WTC11 (cell line): ENCODE measurements at regions not wholly inside any gene's neighbourhood (a gene's known extent, or its start where the extent isn't known, plus 50 kb on each side); places are given as distances from the start of the nearest gene placed in this dataset.

Experiments
- ATAC-seq: fragments of 200-7000 bp; cut with Tn5 transposase; 2 replicates; pipeline ENCODE4 v1.10.0; 2021; ENCODE audit warnings: mild to moderate bottlenecking, moderate library complexity
- CTCF ChIA-PET: fragments of 300-600 bp; sonication (Branson Sonifier 250); formaldehyde crosslinking; loops from one replicate; lab custom pipeline; 2021; ENCODE audit warnings: antibody characterized with exemption; lab: Charles Lee
- POLR2A ChIA-PET: fragments of 350-600 bp; sonication (Branson Sonifier 250); formaldehyde crosslinking; loops from one replicate; lab custom pipeline; 2021; ENCODE audit warnings: antibody characterized with exemption; lab: Charles Lee
- DNase-seq: peaks from one replicate; pipeline ENCODE4 v3.0.0; 2021; ENCODE audit warnings: low spot score
- H3K27ac Mint-ChIP-seq: 2 replicates; pipeline ENCODE4 v1.8.0; 2021; ENCODE audit warnings: mixed read lengths
- H3K27me3 Mint-ChIP-seq: 2 replicates; pipeline ENCODE4 v1.8.0; 2021; ENCODE audit warnings: low read depth, mild to moderate bottlenecking, moderate library complexity, mixed read lengths
- H3K36me3 Mint-ChIP-seq: 2 replicates; pipeline ENCODE4 v1.8.0; 2021; ENCODE audit warnings: mixed read lengths
- H3K4me1 Mint-ChIP-seq: 2 replicates; pipeline ENCODE4 v1.8.0; 2022; ENCODE audit warnings: mixed read lengths
- H3K4me3 Mint-ChIP-seq: 2 replicates; pipeline ENCODE4 v1.8.0; 2021; ENCODE audit warnings: mild to moderate bottlenecking, moderate library complexity, mixed read lengths
- H3K9me3 Mint-ChIP-seq: 2 replicates; pipeline ENCODE4 v1.8.0; 2021; ENCODE audit warnings: mixed read lengths
- AR ChIP-seq: fragments of 250-450 bp; sonication (Bioruptor Pico); IDR thresholded peaks from 2 replicates; pipeline ENCODE4 v1.9.0; 2021; ENCODE audit warnings: mild to moderate bottlenecking
- ELF4 ChIP-seq: sonication (generic); formaldehyde crosslinking; IDR thresholded peaks from 2 replicates; pipeline ENCODE4 v1.8.1; 2022; ENCODE audit warnings: low read depth, mild to moderate bottlenecking, moderate library complexity, missing genetic modification reagents
- EMX1 ChIP-seq: fragments of 250-450 bp; sonication (Bioruptor Pico); IDR thresholded peaks from 2 replicates; pipeline ENCODE4 v1.8.0; 2021; ENCODE audit warnings: mild to moderate bottlenecking
- FOXK1 ChIP-seq: sonication (generic); formaldehyde crosslinking; IDR thresholded peaks from 2 replicates; pipeline ENCODE4 v1.8.0; 2022; ENCODE audit warnings: mild to moderate bottlenecking, moderate library complexity, missing genetic modification reagents
- FOXP1 ChIP-seq: sonication (generic); formaldehyde crosslinking; IDR thresholded peaks from 2 replicates; pipeline ENCODE4 v1.8.0; 2022; ENCODE audit warnings: missing genetic modification reagents, mild to moderate bottlenecking, moderate library complexity, borderline replicate concordance
- GABPB1 ChIP-seq: sonication (generic); formaldehyde crosslinking; IDR thresholded peaks from 2 replicates; pipeline ENCODE4 v1.8.1; 2023; ENCODE audit warnings: mild to moderate bottlenecking, missing genetic modification reagents
- GRHL2 ChIP-seq: fragments of 250-450 bp; sonication (Bioruptor Pico); IDR thresholded peaks from 2 replicates; pipeline ENCODE4 v1.8.0; 2022; ENCODE audit warnings: mild to moderate bottlenecking, moderate library complexity; ENCODE audit not compliant: insufficient replicate concordance, severe bottlenecking
- GTF2I ChIP-seq: fragments of 250-450 bp; sonication (Bioruptor Pico); conservative IDR thresholded peaks from 2 replicates; pipeline ENCODE4 v1.4.0; 2021; ENCODE audit warnings: mild to moderate bottlenecking
- RELA ChIP-seq: sonication (generic); formaldehyde crosslinking; IDR thresholded peaks from 2 replicates; pipeline ENCODE4 v1.8.1; 2022; ENCODE audit warnings: missing genetic modification reagents, mild to moderate bottlenecking, borderline replicate concordance
- SMAD4 ChIP-seq: sonication (generic); formaldehyde crosslinking; IDR thresholded peaks from 2 replicates; pipeline ENCODE4 v1.8.0; 2022; ENCODE audit warnings: mild to moderate bottlenecking, missing genetic modification reagents
- SP1 ChIP-seq: sonication (generic); formaldehyde crosslinking; conservative IDR thresholded peaks from 2 replicates; pipeline ENCODE4 v1.8.1; 2022; ENCODE audit warnings: missing genetic modification reagents
- ZBTB21 ChIP-seq: sonication (generic); formaldehyde crosslinking; IDR thresholded peaks from 2 replicates; pipeline ENCODE4 v1.8.1; 2023; ENCODE audit warnings: mild to moderate bottlenecking, missing genetic modification reagents, borderline replicate concordance
- ZNF396 ChIP-seq: fragments of 250-450 bp; sonication (Bioruptor Pico); IDR thresholded peaks from 2 replicates; pipeline ENCODE4 v1.8.0; 2021; ENCODE audit warnings: mild to moderate bottlenecking, moderate library complexity, borderline replicate concordance
- ZNF423 ChIP-seq: fragments of 250-450 bp; sonication (Bioruptor Pico); IDR thresholded peaks from 2 replicates; pipeline ENCODE4 v2.1.2; 2022; ENCODE audit warnings: mild to moderate bottlenecking, moderate library complexity
- TF ChIP-seq, protein P1 (sequence below): sonication (generic); formaldehyde crosslinking; IDR thresholded peaks from 2 replicates; pipeline ENCODE4 v1.8.0; 2022; ENCODE audit warnings: mild to moderate bottlenecking, missing genetic modification reagents
- TF ChIP-seq, protein P2 (sequence below): fragments of 250-450 bp; sonication (Bioruptor Pico); IDR thresholded peaks from 2 replicates; pipeline ENCODE4 v1.9.0; 2021; ENCODE audit warnings: moderate library complexity, mild to moderate bottlenecking, inconsistent platforms, borderline replicate concordance
- TF ChIP-seq, protein P3 (sequence below): sonication (generic); formaldehyde crosslinking; IDR thresholded peaks from 2 replicates; pipeline ENCODE4 v1.8.0; 2022; ENCODE audit warnings: mild to moderate bottlenecking, missing genetic modification reagents
- TF ChIP-seq, protein P4 (sequence below): sonication (generic); formaldehyde crosslinking; IDR thresholded peaks from 2 replicates; pipeline ENCODE4 v1.8.0; 2022; ENCODE audit warnings: mild to moderate bottlenecking, missing genetic modification reagents
- TF ChIP-seq, protein P5 (sequence below): sonication (generic); formaldehyde crosslinking; IDR thresholded peaks from 2 replicates; pipeline ENCODE4 v1.8.1; 2023; ENCODE audit warnings: mild to moderate bottlenecking, missing genetic modification reagents

GRCh38 chr3:103089758-103090157 is 654.9 kb downstream of the ZPLD1 start (continued):
- TF ChIP-seq, protein P1, sequence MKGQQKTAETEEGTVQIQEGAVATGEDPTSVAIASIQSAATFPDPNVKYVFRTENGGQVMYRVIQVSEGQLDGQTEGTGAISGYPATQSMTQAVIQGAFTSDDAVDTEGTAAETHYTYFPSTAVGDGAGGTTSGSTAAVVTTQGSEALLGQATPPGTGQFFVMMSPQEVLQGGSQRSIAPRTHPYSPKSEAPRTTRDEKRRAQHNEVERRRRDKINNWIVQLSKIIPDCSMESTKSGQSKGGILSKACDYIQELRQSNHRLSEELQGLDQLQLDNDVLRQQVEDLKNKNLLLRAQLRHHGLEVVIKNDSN (CRISPR knock-in tag): no peak
- TF ChIP-seq, protein P2, sequence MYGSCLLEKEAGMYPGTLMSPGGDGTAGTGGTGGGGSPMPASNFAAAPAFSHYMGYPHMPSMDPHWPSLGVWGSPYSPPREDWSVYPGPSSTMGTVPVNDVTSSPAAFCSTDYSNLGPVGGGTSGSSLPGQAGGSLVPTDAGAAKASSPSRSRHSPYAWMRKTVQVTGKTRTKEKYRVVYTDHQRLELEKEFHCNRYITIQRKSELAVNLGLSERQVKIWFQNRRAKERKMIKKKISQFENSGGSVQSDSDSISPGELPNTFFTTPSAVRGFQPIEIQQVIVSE (CRISPR knock-in tag): no peak
- TF ChIP-seq SMAD4 (CRISPR knock-in tag): no peak

DNA sequence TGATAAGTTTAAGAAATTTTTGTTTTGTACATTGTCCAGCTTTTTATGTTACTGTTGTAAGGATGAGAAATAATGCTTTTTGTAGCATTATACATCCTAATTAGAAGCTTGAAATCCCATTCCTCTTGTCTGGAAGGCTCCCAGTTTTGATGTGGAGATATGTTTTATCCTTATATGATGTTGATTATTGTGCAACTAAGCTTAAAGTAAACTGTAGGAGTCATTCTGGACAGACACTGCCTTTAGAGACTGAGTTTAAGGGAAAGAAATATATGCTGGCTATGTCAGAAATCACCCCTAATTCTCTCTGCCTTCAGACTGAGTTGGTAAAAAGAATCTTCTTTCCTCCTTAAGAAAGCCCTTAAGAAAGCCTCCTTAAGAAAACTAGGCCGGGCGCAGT is 670.4 kb downstream of the ZPLD1 start:
- Mint-ChIP-seq H3K4me1 (no peaks in the 10 kb centered on the region), H3K36me3 (no peaks in the 10 kb centered on the region), H3K9me3 (no peaks in the 10 kb centered on the region), H3K27ac (no peak overlapping the region), H3K4me3 (no peak overlapping the region), H3K27me3 (no peaks in the 10 kb centered on the region)
- ATAC-seq (no peak), DNase-seq (no peak)
- CTCF ChIA-PET: no interaction called here
- POLR2A ChIA-PET: no interaction called here
- TF ChIP-seq ELF4 (CRISPR knock-in tag) (no peak), ZBTB21 (CRISPR knock-in tag) (no peak), GRHL2 (CRISPR knock-in tag) (no peak), FOXP1 (CRISPR knock-in tag) (no peak), FOXK1 (no peak), SMAD4 (CRISPR knock-in tag) (no peak), RELA (CRISPR knock-in tag) (no peak), ZNF396 (no peak), GABPB1 (CRISPR knock-in tag) (no peak), GTF2I (CRISPR knock-in tag) (no peak), EMX1 (CRISPR knock-in tag) (no peak), AR (CRISPR knock-in tag) (no peak)
- TF ChIP-seq, protein P3, sequence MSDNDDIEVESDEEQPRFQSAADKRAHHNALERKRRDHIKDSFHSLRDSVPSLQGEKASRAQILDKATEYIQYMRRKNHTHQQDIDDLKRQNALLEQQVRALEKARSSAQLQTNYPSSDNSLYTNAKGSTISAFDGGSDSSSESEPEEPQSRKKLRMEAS (CRISPR knock-in tag): no peak
- TF ChIP-seq, protein P4, sequence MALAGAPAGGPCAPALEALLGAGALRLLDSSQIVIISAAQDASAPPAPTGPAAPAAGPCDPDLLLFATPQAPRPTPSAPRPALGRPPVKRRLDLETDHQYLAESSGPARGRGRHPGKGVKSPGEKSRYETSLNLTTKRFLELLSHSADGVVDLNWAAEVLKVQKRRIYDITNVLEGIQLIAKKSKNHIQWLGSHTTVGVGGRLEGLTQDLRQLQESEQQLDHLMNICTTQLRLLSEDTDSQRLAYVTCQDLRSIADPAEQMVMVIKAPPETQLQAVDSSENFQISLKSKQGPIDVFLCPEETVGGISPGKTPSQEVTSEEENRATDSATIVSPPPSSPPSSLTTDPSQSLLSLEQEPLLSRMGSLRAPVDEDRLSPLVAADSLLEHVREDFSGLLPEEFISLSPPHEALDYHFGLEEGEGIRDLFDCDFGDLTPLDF (CRISPR knock-in tag): no peak
- TF ChIP-seq, protein P5, sequence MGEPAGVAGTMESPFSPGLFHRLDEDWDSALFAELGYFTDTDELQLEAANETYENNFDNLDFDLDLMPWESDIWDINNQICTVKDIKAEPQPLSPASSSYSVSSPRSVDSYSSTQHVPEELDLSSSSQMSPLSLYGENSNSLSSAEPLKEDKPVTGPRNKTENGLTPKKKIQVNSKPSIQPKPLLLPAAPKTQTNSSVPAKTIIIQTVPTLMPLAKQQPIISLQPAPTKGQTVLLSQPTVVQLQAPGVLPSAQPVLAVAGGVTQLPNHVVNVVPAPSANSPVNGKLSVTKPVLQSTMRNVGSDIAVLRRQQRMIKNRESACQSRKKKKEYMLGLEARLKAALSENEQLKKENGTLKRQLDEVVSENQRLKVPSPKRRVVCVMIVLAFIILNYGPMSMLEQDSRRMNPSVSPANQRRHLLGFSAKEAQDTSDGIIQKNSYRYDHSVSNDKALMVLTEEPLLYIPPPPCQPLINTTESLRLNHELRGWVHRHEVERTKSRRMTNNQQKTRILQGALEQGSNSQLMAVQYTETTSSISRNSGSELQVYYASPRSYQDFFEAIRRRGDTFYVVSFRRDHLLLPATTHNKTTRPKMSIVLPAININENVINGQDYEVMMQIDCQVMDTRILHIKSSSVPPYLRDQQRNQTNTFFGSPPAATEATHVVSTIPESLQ (CRISPR knock-in tag): no peak

GRCh38 chr3:103112273-103112672 is 677.5 kb downstream of the ZPLD1 start:
- no peak for DNase-seq
- CTCF ChIA-PET: no interaction called here
- Mint-ChIP-seq H3K27ac (no peak overlapping the region), H3K4me3 (no peak overlapping the region), H3K9me3 (peaks cover 6% of the 10 kb centered on the region; the same call in 1 of the 2 replicates), H3K27me3 (no peaks in the 10 kb centered on the region), H3K4me1 (peaks cover 9% of the 10 kb centered on the region), H3K36me3 (no peaks in the 10 kb centered on the region)
- peak; percentile 94 for ATAC-seq
- POLR2A ChIA-PET: no interaction called here
- TF ChIP-seq SP1: no peak
- TF ChIP-seq, protein P1 (CRISPR knock-in tag): no peak
- TF ChIP-seq ZNF423 (CRISPR knock-in tag): peak; percentile 70
